GM21786 (cell line): ENCODE measurements at regions not wholly inside any gene's neighbourhood (a gene's known extent, or its start where the extent isn't known, plus 50 kb on each side); places are given as distances from the start of the nearest gene placed in this dataset.
A peak's percentile ranks its signal among the peaks of the same experiment; 100 is the strongest.
"Not testable (repeated sequence)": the region's sequence is repeated elsewhere in the genome, so short reads cannot be mapped to it uniquely, and the experiment has no call there.

Experiments used
- ATAC-seq: cut with Tn5 transposase; IDR thresholded peaks from one replicate; pipeline ENCODE4 v1.9.1; 2021; ENCODE audit not compliant: unreplicated experiment

- ATAC-seq = no peak
Observed at GRCh38 chr13:90846936-90847335, 500.6 kb upstream of the MIR17HG start.

- ATAC-seq = not testable (repeated sequence)
Observed at GRCh38 chr13:90853666-90854065, 493.8 kb upstream of the MIR17HG start.

GRCh38 chr13:90857921-90858320, 489.6 kb upstream of the MIR17HG start:
- ATAC-seq = no peak

GRCh38 chr13:90866006-90866405, 481.5 kb upstream of the MIR17HG start:
- ATAC-seq = no peak

DNA sequence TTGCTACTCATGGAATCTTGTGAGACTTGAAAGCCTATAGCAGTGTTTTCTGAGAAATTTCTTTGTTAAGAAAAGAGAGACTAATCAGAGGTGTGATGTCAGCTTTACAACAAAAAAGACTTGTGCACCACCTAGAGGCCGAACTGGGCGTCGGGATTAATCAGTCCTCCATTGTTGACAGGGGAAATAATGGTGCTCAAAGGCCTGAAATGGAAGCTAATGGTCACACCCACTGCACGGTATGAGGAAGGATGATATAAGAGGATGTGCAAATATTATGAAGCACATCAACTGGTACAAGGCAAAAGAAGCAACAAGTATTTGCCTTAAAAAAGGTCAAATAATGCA, 480.2 kb upstream of the MIR17HG start:
- ATAC-seq = peak; percentile 98

DNA sequence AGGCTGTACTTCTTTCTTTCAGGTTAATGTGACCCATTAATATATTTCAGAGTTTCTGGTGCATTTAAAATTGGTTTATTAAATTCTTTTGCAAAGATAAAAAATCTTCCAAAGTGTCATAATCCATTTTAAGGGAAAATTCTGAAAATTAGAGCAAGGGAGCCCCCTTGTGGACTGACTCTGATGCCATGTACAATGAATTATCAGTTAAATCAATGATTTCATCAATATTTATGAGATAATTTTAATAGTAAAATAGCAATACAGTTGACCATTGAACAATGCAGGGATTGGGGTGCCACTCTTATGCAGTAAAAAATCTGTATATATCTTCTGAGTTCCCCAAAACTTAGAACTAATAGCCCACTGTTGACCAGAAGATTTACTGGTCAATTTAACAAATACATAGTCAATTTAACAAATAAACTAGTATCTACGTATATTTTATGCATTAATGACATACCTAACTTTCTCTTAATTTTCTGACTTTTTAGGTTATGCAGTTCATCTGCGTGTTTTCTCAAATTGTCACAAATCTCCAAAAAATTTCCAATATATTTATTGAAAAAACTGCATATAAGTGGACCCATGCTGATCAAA, 479.1 kb upstream of the MIR17HG start:
- no peak for ATAC-seq

- no peak for ATAC-seq
Observed at GRCh38 chr13:90869580-90869979, 477.9 kb upstream of the MIR17HG start.

DNA sequence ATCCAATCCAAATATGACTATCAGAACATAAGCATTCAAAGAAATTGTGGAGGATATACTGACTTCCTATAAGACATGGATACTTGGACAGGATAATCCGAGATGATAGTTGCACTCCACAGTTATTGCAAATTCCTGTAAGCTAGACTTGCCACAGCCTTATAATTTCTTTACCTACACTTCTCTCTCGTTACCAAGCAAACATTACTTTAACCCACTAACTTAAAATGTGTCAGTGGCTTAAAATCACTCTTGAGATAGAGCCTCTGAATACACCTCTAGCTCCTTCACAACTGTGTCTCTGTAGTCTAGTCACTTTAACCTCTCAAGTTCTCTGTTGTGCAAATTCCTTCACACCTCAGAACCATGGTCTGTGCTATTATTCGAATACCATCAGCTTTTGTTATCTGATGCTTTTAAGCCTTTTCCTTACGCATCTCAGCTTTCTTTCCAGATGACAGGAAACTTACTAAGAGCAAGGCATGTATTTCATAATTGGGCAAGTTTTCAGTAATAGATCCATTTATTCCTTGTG, 474.9 kb upstream of the MIR17HG start:
- ATAC-seq = no peak

DNA sequence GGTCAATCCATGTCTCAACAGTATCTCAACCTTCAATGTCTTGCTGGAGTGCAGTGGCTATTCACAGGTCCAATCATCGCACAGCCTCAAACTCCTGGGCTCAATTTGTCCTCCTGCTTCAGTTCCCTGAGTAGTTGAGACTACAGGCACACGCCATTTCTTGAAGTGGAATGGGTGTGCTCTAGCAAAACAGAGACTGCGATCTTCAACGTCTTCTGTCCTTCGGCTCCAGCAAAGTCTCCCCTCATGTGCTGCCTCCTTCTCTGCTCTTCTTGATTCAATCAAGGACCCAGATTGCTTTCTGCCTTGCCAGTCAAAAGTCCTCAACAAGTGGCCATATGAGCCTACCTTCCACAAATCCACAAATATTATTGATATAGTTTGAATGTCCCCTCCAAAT, 466.7 kb upstream of the MIR17HG start:
- ATAC-seq = no peak

DNA sequence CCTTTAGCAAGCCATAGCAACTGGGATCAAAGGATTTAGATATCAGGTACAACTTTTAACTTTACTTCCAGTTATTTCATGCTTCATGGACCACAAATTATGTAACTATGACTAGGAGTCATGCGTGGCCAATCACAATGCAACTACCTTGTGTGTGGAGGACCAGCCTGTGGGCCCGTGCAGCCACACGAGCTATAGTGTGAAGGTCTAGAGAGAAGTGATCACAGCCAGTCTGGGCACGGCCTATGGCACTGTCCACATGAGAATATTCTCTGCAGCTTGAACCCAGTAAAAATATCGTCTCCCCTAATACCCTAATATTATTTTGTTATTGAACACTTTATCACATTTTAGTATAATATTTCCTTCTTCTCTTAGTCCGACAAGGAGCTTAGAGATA, 464.9 kb upstream of the MIR17HG start:
- no peak for ATAC-seq

GRCh38 chr13:90883592-90883991, 463.9 kb upstream of the MIR17HG start:
- ATAC-seq = no peak

- ATAC-seq = no peak
Observed at GRCh38 chr13:90884066-90884465, 463.4 kb upstream of the MIR17HG start.

DNA sequence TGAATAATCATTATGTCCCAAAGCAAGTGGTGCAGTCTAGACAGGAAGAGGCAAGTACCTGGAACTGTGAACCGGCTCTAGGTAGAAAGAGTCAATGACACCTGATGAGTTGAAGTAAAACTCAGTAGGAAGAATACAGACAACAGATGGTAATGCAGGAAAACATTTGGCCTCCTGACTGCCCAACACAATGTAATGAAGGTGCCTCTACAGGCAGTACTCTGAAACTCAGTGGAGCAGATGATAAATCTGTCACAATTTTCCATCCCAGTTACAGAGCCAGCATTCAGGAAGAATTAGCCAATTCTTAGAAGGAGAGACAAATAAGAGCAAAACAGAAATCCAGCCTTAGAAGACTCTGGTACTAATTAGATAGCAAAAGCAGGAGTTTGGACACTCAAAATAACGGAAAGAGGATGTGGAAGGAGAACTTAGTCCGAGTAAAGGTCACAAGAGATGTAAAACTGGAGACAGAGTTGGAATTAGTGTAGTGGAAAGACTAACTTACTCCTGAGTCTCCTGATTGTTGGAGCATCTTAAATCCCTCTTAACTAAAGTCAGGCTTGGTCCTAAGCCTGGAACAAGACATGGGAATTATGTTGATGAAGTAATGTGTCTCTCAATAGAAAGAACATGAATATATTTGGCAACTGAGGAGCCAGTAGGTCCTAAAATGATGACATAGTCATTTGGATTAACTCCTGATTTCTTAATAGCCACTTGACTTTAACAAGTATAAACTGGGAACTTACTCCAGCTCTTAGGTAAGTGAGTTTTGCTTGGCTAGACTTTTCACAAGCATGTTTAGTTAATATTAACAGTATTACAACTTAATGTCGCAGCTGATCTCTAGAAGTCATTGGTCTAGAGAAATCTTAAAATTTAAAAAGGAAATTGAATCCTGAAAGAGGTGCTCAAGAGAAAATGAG, 457.3 kb upstream of the MIR17HG start:
- ATAC-seq = no peak

- no peak for ATAC-seq
Observed at GRCh38 chr13:90891329-90891728, 456.2 kb upstream of the MIR17HG start.

DNA sequence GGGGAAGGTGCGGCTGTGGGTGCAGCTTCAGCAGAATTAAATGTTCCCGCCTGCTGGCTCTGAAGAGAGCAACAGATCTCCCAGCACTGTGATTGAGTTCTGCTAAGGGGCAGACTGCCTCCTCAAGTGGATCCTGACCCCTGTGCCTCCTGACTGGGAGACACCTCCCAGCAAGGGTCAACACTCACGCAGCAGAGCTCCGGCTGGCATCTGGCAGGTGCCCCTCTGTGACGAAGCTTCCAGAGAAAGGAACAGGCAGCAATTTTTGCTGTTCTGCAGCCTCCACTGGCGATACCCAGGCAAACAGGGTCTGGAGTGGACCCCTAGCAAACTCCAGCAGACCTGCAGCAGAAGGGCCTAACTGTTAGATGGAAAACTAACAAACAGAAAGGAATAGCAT, 454.3 kb upstream of the MIR17HG start:
- not testable (repeated sequence) for ATAC-seq

GRCh38 chr13:90896002-90896401, 451.5 kb upstream of the MIR17HG start:
- ATAC-seq = no peak

GRCh38 chr13:90898811-90899210, 448.7 kb upstream of the MIR17HG start:
- ATAC-seq = no peak

DNA sequence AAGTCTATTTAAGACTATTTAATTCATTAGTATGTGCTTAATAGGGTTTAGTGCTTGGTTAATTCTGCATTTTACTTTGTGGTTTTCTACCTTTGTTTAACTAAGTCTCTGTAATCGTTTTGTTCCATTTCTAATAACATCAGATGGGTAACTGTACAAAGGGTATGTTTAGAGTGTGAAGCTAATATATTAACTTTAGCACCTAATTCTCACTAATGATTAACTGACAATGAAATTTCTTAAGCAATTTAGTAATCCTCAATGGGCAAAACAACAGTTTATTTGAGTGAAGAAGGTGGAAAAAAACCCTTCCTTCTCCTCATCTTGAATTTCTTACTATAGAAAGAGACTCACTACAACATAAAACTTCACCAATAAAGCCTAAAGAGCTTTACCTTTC, 448.1 kb upstream of the MIR17HG start:
- no peak for ATAC-seq

DNA sequence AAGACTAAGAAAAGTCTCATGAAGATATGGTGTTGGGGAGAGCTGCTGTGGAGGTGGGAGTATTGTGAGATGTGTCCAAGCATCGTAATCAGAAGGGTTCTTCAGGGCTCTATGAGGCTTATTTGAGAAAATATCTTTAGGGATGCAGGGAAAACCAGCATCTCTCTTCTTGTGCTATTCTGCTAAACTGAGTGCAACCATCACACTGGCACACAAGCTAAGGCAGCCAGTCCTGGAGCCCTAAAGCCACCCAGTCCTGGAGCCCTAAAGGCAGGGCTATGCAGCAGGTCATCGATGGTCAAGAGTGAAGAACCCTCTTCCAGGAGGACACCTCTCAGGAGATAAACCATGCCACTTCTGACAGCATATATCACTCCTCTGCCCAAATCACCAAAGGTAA, 445.2 kb upstream of the MIR17HG start:
- ATAC-seq = no peak

DNA sequence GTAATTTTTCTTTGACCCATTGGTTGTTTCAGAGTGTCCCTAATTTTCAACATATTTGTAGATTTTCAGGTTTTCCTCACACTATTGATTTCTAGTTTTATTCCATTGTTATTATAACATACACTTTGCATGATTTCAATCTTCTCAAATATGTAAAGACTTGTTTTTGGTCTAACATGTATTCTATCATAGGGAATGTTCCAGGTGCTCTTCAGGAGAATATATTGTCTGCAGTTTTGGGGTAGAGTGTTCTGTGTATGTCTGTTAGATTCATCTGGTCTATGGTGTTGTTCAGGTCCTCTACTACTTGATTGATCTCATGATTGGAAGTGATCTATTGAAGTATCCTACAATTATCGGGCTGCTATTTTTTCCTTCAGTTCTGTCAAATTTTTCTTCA, 440.9 kb upstream of the MIR17HG start:
- no peak for ATAC-seq

- no peak for ATAC-seq
Observed at GRCh38 chr13:90908792-90909191, 438.7 kb upstream of the MIR17HG start.

- ATAC-seq = no peak
Observed at GRCh38 chr13:90910018-90910639, 437.4 kb upstream of the MIR17HG start.
